Neural progenitor cell (in vitro differentiated cells): ENCODE measurements at regions not wholly inside any gene's neighbourhood (a gene's known extent, or its start where the extent isn't known, plus 50 kb on each side); places are given as distances from the start of the nearest gene placed in this dataset.

ENCODE experiments used
- CTCF ChIP-seq: fragments of 200-600 bp; sonication (generic); IDR thresholded peaks from 2 replicates; pipeline ENCODE4 v1.5.1; 2017; ENCODE audit warnings: antibody characterized with exemption, mild to moderate bottlenecking
- EZH2phosphoT487 ChIP-seq: fragments of 200-600 bp; sonication (generic); IDR thresholded peaks from 2 replicates; pipeline ENCODE4 v1.6.1; 2017; ENCODE audit warnings: antibody characterized with exemption

- no peak for TF ChIP-seq EZH2phosphoT487
- no peak for TF ChIP-seq CTCF
Measured at GRCh38 chr5:38182991-38183390, 75.4 kb upstream of the EGFLAM start.
